K562 (cell line): ENCODE measurements at regions not wholly inside any gene's neighbourhood (a gene's known extent, or its start where the extent isn't known, plus 50 kb on each side); places are given as distances from the start of the nearest gene placed in this dataset.

Experiments used
- ATAC-seq: fragments of 200-7000 bp; cut with Tn5 transposase; 3 replicates; pipeline ENCODE4 v1.9.1; 2020; ENCODE audit warnings: moderate library complexity
- BruUV-seq: library from RNA; stranded (reverse); fragments of 400-500 nt; replicated peaks from 2 replicates; lab custom pipeline; 2021; lab: Mats Ljungman, UMichigan
- CTCF ChIA-PET: fragments of 300-600 bp; formaldehyde crosslinking; extraction: SDS; loops from one replicate; lab custom pipeline; 2021; ENCODE audit warnings: low intra/inter-chr PET ratio; lab: Yijun Ruan, JAX
- POLR2A ChIA-PET: fragments of 300-600, 350-650 bp; sonication (Branson Sonifier 250); formaldehyde crosslinking; extraction: SDS; loops from one replicate; lab custom pipeline; 2021; ENCODE audit warnings: antibody characterized with exemption, inconsistent platforms; lab: Yijun Ruan, JAX
- DNase-seq, 4 experiments: peaks; one replicate each; pipeline versions ENCODE4 v3.0.0 to v3.0.0-alpha.2; 2011 to 2018; ENCODE audit warnings: low spot score in 3 of 4, mixed read lengths in 3 of 4; ENCODE audit errors: extremely low read depth in 1 of 4
- FAIRE-seq: peaks from 2 replicates; lab custom pipeline; 2011; peaks lifted over from hg19 to GRCh38; lab: Jason Lieb, UNC
- H2AFZ ChIP-seq: 2 replicates; pipeline ENCODE4 v1.6.0; 2011; ENCODE audit warnings: low read depth, low read length, control low read depth, inconsistent platforms
- H3K27ac ChIP-seq: fragments of 200-600 bp; 3 replicates; pipeline ENCODE4 v1.8.0; 2011; ENCODE audit warnings: low read depth, mild to moderate bottlenecking, control low read depth, inconsistent platforms, low read length, moderate library complexity, mixed read lengths; ENCODE audit errors: extremely low read depth
- H3K27me3 ChIP-seq, 2 experiments: fragments of 300-600 bp in 1 of 2; 2 replicates in 1 of 2; 3 replicates in 1 of 2; pipeline versions ENCODE4 v1.6.0 to v1.8.0; 2011; ENCODE audit warnings: inconsistent platforms in 2 of 2, low read length in 2 of 2, mild to moderate bottlenecking in 1 of 2, mixed read lengths in 1 of 2, moderate library complexity in 1 of 2; ENCODE audit not compliant: control insufficient read depth in 2 of 2, insufficient read depth in 2 of 2
- H3K36me3 ChIP-seq: fragments of 300-600 bp; 3 replicates; pipeline ENCODE4 v1.8.0; 2011; ENCODE audit warnings: mild to moderate bottlenecking, low read length, inconsistent platforms; ENCODE audit not compliant: control insufficient read depth, insufficient read depth
- H3K4me1 ChIP-seq, 2 experiments: fragments of 200-600 bp in 1 of 2; replicated peaks in 1 of 2; 2 replicates in 1 of 2; 3 replicates in 1 of 2; pipeline versions ENCODE4 v1.5.1 to v1.8.0; 2011; ENCODE audit warnings: inconsistent platforms in 2 of 2, low read length in 2 of 2, mild to moderate bottlenecking in 1 of 2, mixed read lengths in 1 of 2, moderate library complexity in 1 of 2; ENCODE audit not compliant: control insufficient read depth in 2 of 2, insufficient read depth in 2 of 2
- H3K4me2 ChIP-seq: 2 replicates; pipeline ENCODE4 v1.6.1; 2011; ENCODE audit warnings: low read length, control low read depth, inconsistent platforms, mixed read lengths; ENCODE audit not compliant: insufficient read depth
- H3K4me3 ChIP-seq: fragments of 200-600 bp; sonication (generic), shearing (Covaris generic); 2 replicates; pipeline ENCODE4 v1.5.1; 2016; ENCODE audit warnings: control low read depth, inconsistent platforms
- H3K79me2 ChIP-seq: fragments of 200-600 bp; 3 replicates; pipeline ENCODE4 v1.8.0; 2011; ENCODE audit warnings: low read length, inconsistent platforms; ENCODE audit not compliant: control insufficient read depth, insufficient read depth
- H3K9ac ChIP-seq, 2 experiments: 2 replicates each; pipeline versions ENCODE4 v1.6.0 to v1.6.1; 2011; ENCODE audit warnings: low read depth in 2 of 2, low read length in 2 of 2, control low read depth in 1 of 2, inconsistent platforms in 1 of 2, mild to moderate bottlenecking in 1 of 2, mixed read lengths in 1 of 2; ENCODE audit not compliant: insufficient read depth in 1 of 2
- H3K9me1 ChIP-seq: one replicate; pipeline ENCODE4 v1.6.0; 2011; ENCODE audit warnings: inconsistent platforms, mild to moderate bottlenecking, low read length, moderate library complexity; ENCODE audit not compliant: control insufficient read depth, insufficient read depth
- H3K9me3 ChIP-seq: replicated peaks from 2 replicates; pipeline ENCODE4 v1.5.1; 2011; ENCODE audit warnings: low read depth, low read length, inconsistent platforms; ENCODE audit not compliant: control insufficient read depth, insufficient read depth
- H4K20me1 ChIP-seq: replicated peaks from 2 replicates; pipeline ENCODE4 v1.6.1; 2011; ENCODE audit warnings: low read length, inconsistent platforms, mixed read lengths; ENCODE audit not compliant: control insufficient read depth, insufficient read depth
- ADNP ChIP-seq: fragments of 200-800 bp; sonication (Bioruptor generic); IDR thresholded peaks from 2 replicates; pipeline ENCODE4 v1.6.1; 2016; ENCODE audit warnings: missing genetic modification characterization, missing compliant biosample characterization
- BMI1 ChIP-seq: fragments of 150-350 bp; IDR thresholded peaks from 2 replicates; pipeline ENCODE4 v1.6.1; 2014; ENCODE audit warnings: low read length
- CBX8 ChIP-seq: fragments of 200-600 bp; sonication (generic); IDR thresholded peaks from 2 replicates; pipeline ENCODE4 v1.6.1; 2012; ENCODE audit warnings: borderline replicate concordance, mixed run types, low read depth, mild to moderate bottlenecking, moderate library complexity, mixed read lengths, low read length, control low read depth, inconsistent platforms; ENCODE audit not compliant: poor library complexity, severe bottlenecking; ENCODE audit errors: extremely low read depth
- DIDO1 ChIP-seq: fragments of 450-650 bp; IDR thresholded peaks from 2 replicates; pipeline ENCODE4 v1.6.1; 2016; ENCODE audit warnings: low read depth, missing biosample characterization, missing genetic modification characterization
- ELF1 ChIP-seq: fragments of 200-800 bp; sonication (Bioruptor generic); IDR thresholded peaks from 2 replicates; pipeline ENCODE4 v1.6.1; 2016; ENCODE audit warnings: missing genetic modification characterization, missing compliant biosample characterization
- FOXK2 ChIP-seq, 2 experiments: fragments of 450-650 bp; IDR thresholded peaks in 1 of 2; conservative IDR thresholded peaks in 1 of 2; 2 replicates each; pipeline ENCODE4 v1.6.1; 2016; ENCODE audit warnings: low read depth in 2 of 2, mild to moderate bottlenecking in 1 of 2
- FOXP1 ChIP-seq: sonication (generic); formaldehyde crosslinking; IDR thresholded peaks from 2 replicates; pipeline ENCODE4 v1.8.0; 2022; ENCODE audit warnings: mild to moderate bottlenecking, missing genetic modification reagents
- MCM3 ChIP-seq: fragments of 450-650 bp; IDR thresholded peaks from 2 replicates; pipeline ENCODE4 v1.6.1; 2016
- NUFIP1 ChIP-seq: fragments of 450-650 bp; IDR thresholded peaks from 2 replicates; pipeline ENCODE4 v1.6.1; 2018; ENCODE audit not compliant: partially characterized antibody
- POLR2AphosphoS5 ChIP-seq: IDR thresholded peaks from 2 replicates; pipeline ENCODE4 v1.6.1; 2011; ENCODE audit warnings: mild to moderate bottlenecking, low read depth, low read length, moderate library complexity; ENCODE audit not compliant: control insufficient read depth, insufficient read depth
- RUNX1 ChIP-seq: sonication (generic); IDR thresholded peaks from 2 replicates; pipeline ENCODE4 v1.6.1; 2016; ENCODE audit warnings: antibody characterized with exemption, low read depth
- ZEB2 ChIP-seq: fragments of 450-650 bp; IDR thresholded peaks from 2 replicates; pipeline ENCODE4 v1.6.1; 2016
- ZNF274 ChIP-seq: IDR thresholded peaks from 2 replicates; pipeline ENCODE4 v1.6.1; 2011; ENCODE audit warnings: low read depth, mild to moderate bottlenecking, low read length, moderate library complexity, borderline replicate concordance
- WGBS: fragments of 100-300 bp; shearing (Covaris generic); methylation state at CpG from one replicate; pipeline ENCODE4 v1.1.6; 2016; ENCODE audit warnings: low coverage, mixed read lengths; ENCODE audit not compliant: insufficient coverage; ENCODE audit errors: missing lambda C conversion rate; 5-methylcytosine and 5-hydroxymethylcytosine counted together
- in situ Hi-C: fragments of 300-500 bp; cut with MboI; formaldehyde crosslinking; loops from 4 replicates; pipeline ENCODE4 v1.15.0; 2018; ENCODE audit warnings: inconsistent platforms, mixed read lengths
- intact Hi-C: fragments of 100-400 bp; cut with micrococcal nuclease; formaldehyde crosslinking; loops from 2 replicates; pipeline ENCODE4 v1.14.2; 2022

- no peak for DNase-seq
- CTCF ChIA-PET: interaction anchor here (0.6 kb wide), 1 partner anchor 389 kb away, joined by 3 read pairs; no protein-coding TSS in a partner anchor
Observed at GRCh38 chr11:11182261-11182660, 170.8 kb downstream of the CSNK2A3 start.

More at GRCh38 chr11:11182261-11182660, 170.8 kb downstream of the CSNK2A3 start:
- BruUV-seq: no TSS peak
- no peaks in the 10 kb centered on the region for H3K4me1 ChIP-seq
- POLR2A ChIA-PET: no interaction called here
- TF ChIP-seq NUFIP1 (no peak), MCM3 (no peak), CBX8 (no peak), DIDO1 (tag) (no peak), POLR2AphosphoS5 (no peak), BMI1 (no peak), RUNX1 (no peak), ELF1 (tag) (no peak), ZEB2 (no peak), ZNF274 (no peak), FOXP1 (CRISPR knock-in tag) (no peak), ADNP (no peak), FOXK2 (conservative IDR thresholded peaks at IDR 0.05 in 1 of 2, IDR thresholded peaks at IDR 0.05 in 1 of 2; ENCODE audit: low read depth in 2 of 2) (no peak)
- TF ChIP-seq, all 486 proteins: peak for 0
- no peak overlapping the region for H3K4me2 ChIP-seq
- no peaks in the 10 kb centered on the region for H3K9me1 ChIP-seq
- intact Hi-C loops (no loop called here), in situ Hi-C loops (no loop called here)
- no peaks in the 10 kb centered on the region; the same call in 1 of the 2 replicates for H4K20me1 ChIP-seq
- under 1% methylated on average over 14 of the region's 14 CpGs for WGBS
- no peak overlapping the region for H3K27ac ChIP-seq
- H3K27me3 ChIP-seq: peaks cover 14 to 25% of the 10 kb centered on the region in 2 experiments; a peak in 3 of 5 replicates
- no peak for FAIRE-seq
- ATAC-seq: no peak
- H3K79me2 ChIP-seq: no peaks in the 10 kb centered on the region
- no peak overlapping the region for H3K9ac ChIP-seq
- H3K36me3 ChIP-seq: no peaks in the 10 kb centered on the region
- H3K9me3 ChIP-seq: no peaks in the 10 kb centered on the region
- H2AFZ ChIP-seq: no peak overlapping the region
- no peak overlapping the region for H3K4me3 ChIP-seq
